A673 (cell line): ENCODE measurements at regions not wholly inside any gene's neighbourhood (a gene's known extent, or its start where the extent isn't known, plus 50 kb on each side); places are given as distances from the start of the nearest gene placed in this dataset.

Experiments
- BruUV-seq: library from RNA; stranded (reverse); fragments of 400-500 nt; replicated peaks from 2 replicates; lab custom pipeline; 2021; lab: Mats Ljungman, UMichigan
- CTCF ChIA-PET: fragments of 300-600 bp; sonication (Branson Sonifier 250); formaldehyde crosslinking; loops from one replicate; lab custom pipeline; 2022; ENCODE audit warnings: antibody characterized with exemption; lab: Charles Lee
- POLR2A ChIA-PET: fragments of 300-600 bp; sonication (Branson Sonifier 250); formaldehyde crosslinking; loops from one replicate; lab custom pipeline; 2022; ENCODE audit warnings: antibody characterized with exemption; ENCODE audit not compliant: low non-redundant PET; lab: Charles Lee
- DNase-seq: peaks from one replicate; pipeline ENCODE4 v3.0.0-alpha.2; 2015; ENCODE audit warnings: low spot score
- H3K27ac ChIP-seq: fragments of 200-600 bp; sonication (generic); 2 replicates; pipeline ENCODE4 v1.5.1; 2016; ENCODE audit warnings: mixed run types, low read depth, mild to moderate bottlenecking, mixed read lengths, antibody characterized with exemption, low read length; ENCODE audit not compliant: poor library complexity, severe bottlenecking
- H3K27me3 ChIP-seq: fragments of 200-600 bp; sonication (generic); replicated peaks from 2 replicates; pipeline ENCODE4 v1.6.1; 2017; ENCODE audit warnings: mixed run types, low read depth, mild to moderate bottlenecking, mixed read lengths, antibody characterized with exemption, low read length; ENCODE audit not compliant: insufficient read depth, poor library complexity
- H3K36me3 ChIP-seq: fragments of 200-600 bp; sonication (generic); 2 replicates; pipeline ENCODE4 v1.6.1; 2016; ENCODE audit warnings: mixed run types, mild to moderate bottlenecking, mixed read lengths, antibody characterized with exemption, low read length; ENCODE audit not compliant: insufficient read depth, poor library complexity, severe bottlenecking
- H3K4me1 ChIP-seq: fragments of 200-600 bp; sonication (generic); 2 replicates; pipeline ENCODE4 v1.6.1; 2017; ENCODE audit warnings: mixed run types, mild to moderate bottlenecking, mixed read lengths, antibody characterized with exemption, low read length; ENCODE audit not compliant: insufficient read depth, poor library complexity, severe bottlenecking
- H3K4me3 ChIP-seq: fragments of 200-600 bp; sonication (generic); 2 replicates; pipeline ENCODE4 v1.5.1; 2016; ENCODE audit warnings: low read depth, mixed run types, mild to moderate bottlenecking, mixed read lengths, low read length; ENCODE audit not compliant: poor library complexity, severe bottlenecking
- H3K9me3 ChIP-seq: fragments of 200-600 bp; sonication (generic); 2 replicates; pipeline ENCODE4 v1.6.1; 2016; ENCODE audit warnings: mixed run types, low read depth, mild to moderate bottlenecking, mixed read lengths, antibody characterized with exemption, low read length; ENCODE audit not compliant: poor library complexity, severe bottlenecking
- EZH2 ChIP-seq: fragments of 200-600 bp; sonication (generic); IDR thresholded peaks from 2 replicates; pipeline ENCODE4 v1.6.1; 2017; ENCODE audit warnings: borderline replicate concordance, low read depth, mild to moderate bottlenecking, mixed read lengths, antibody characterized with exemption, low read length; ENCODE audit not compliant: poor library complexity, severe bottlenecking
- intact Hi-C: fragments of 100-400 bp; cut with micrococcal nuclease; formaldehyde crosslinking; loops from one replicate; pipeline ENCODE4 v1.10.0; 2022; ENCODE audit not compliant: unreplicated experiment
- TF ChIP-seq, protein P1 (sequence below): fragments of 300-800, 200-600 bp; sonication (generic); conservative IDR thresholded peaks from 2 replicates; pipeline ENCODE4 v1.5.1; 2017; ENCODE audit warnings: low read depth, mild to moderate bottlenecking, antibody characterized with exemption, low read length, moderate library complexity, mixed read lengths

- Histone ChIP-seq H3K27ac (no peak overlapping the region), H3K9me3 (no peaks in the 10 kb centered on the region), H3K36me3 (no peaks in the 10 kb centered on the region), H3K27me3 (no peaks in the 10 kb centered on the region), H3K4me3 (no peak overlapping the region), H3K4me1 (no peaks in the 10 kb centered on the region)
- DNase-seq = no peak
- ChIA-PET POLR2A (no interaction called here), CTCF (no interaction called here)
- intact Hi-C loops = no loop called here
- no peak for TF ChIP-seq EZH2
- TF ChIP-seq, protein P1, sequence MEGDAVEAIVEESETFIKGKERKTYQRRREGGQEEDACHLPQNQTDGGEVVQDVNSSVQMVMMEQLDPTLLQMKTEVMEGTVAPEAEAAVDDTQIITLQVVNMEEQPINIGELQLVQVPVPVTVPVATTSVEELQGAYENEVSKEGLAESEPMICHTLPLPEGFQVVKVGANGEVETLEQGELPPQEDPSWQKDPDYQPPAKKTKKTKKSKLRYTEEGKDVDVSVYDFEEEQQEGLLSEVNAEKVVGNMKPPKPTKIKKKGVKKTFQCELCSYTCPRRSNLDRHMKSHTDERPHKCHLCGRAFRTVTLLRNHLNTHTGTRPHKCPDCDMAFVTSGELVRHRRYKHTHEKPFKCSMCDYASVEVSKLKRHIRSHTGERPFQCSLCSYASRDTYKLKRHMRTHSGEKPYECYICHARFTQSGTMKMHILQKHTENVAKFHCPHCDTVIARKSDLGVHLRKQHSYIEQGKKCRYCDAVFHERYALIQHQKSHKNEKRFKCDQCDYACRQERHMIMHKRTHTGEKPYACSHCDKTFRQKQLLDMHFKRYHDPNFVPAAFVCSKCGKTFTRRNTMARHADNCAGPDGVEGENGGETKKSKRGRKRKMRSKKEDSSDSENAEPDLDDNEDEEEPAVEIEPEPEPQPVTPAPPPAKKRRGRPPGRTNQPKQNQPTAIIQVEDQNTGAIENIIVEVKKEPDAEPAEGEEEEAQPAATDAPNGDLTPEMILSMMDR = no peak
- no TSS peak for BruUV-seq
Observed at GRCh38 chr2:155054712-155055111, 356.2 kb downstream of the KCNJ3 start.

- CTCF ChIA-PET = no interaction called here
- BruUV-seq = no TSS peak
Observed at GRCh38 chr2:155043097-155043496, 344.6 kb downstream of the KCNJ3 start.

DNA sequence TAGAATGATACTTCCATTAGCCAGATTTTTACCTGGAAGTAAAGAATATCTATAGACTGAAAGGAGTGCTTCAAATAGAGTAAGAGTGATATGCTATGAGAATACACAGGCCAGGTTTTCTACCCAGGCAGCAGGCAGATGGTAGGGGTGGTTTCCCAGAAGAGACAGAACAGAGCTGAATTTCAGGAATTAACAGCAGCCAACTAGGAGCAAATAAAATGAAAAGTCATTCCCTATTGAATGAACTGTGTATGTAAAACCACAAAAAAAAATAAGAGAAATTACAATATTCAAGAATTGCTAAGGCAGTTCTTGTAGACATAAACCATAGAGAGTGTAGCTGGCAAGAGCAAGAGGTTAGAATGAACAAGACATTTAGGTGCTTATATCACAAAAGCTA is 336.8 kb downstream of the KCNJ3 start:
- CTCF ChIA-PET = no interaction called here
- Histone ChIP-seq H3K4me1 (no peaks in the 10 kb centered on the region), H3K4me3 (no peak overlapping the region), H3K36me3 (no peaks in the 10 kb centered on the region), H3K9me3 (no peaks in the 10 kb centered on the region), H3K27me3 (no peaks in the 10 kb centered on the region), H3K27ac (no peak overlapping the region)
- no TSS peak for BruUV-seq
- TF ChIP-seq EZH2 = no peak
- TF ChIP-seq, protein P1 = no peak
- intact Hi-C loops = no loop called here
- POLR2A ChIA-PET = no interaction called here
- DNase-seq = no peak

More at GRCh38 chr2:155043097-155043496, 344.6 kb downstream of the KCNJ3 start:
- Histone ChIP-seq H3K9me3 (no peaks in the 10 kb centered on the region), H3K27me3 (no peaks in the 10 kb centered on the region), H3K36me3 (no peaks in the 10 kb centered on the region), H3K4me1 (no peaks in the 10 kb centered on the region), H3K4me3 (no peak overlapping the region), H3K27ac (no peak overlapping the region)
- no peak for DNase-seq
- POLR2A ChIA-PET = no interaction called here
- TF ChIP-seq, protein P1 = no peak
- no peak for TF ChIP-seq EZH2
- intact Hi-C loops = no loop called here
